Vagina (tissue), 2 donors: ENCODE measurements at regions not wholly inside any gene's neighbourhood (a gene's known extent, or its start where the extent isn't known, plus 50 kb on each side); places are given as distances from the start of the nearest gene placed in this dataset.
"Not testable (repeated sequence)": the region's sequence is repeated elsewhere in the genome, so short reads cannot be mapped to it uniquely, and the experiment has no call there.

ENCODE experiments used
- CTCF ChIP-seq, 3 experiments: fragments of 450-650 bp in 2 of 3; fragments of 200-600 bp in 1 of 3; sonication (generic) in 1 of 3; IDR thresholded peaks; one replicate each; pipeline ENCODE4 v1.5.1; 2017 to 2019; ENCODE audit warnings: antibody characterized with exemption in 3 of 3, mild to moderate bottlenecking in 2 of 3, moderate library complexity in 2 of 3
- POLR2AphosphoS5 ChIP-seq, 2 donors: sonication (generic); formaldehyde crosslinking; IDR thresholded peaks; one replicate each; pipeline ENCODE4 v1.9.0; 2017; ENCODE audit warnings: antibody characterized with exemption in 2 of 2, mild to moderate bottlenecking in 2 of 2, low read depth in 1 of 2; ENCODE audit not compliant: insufficient read depth in 1 of 2

DNA sequence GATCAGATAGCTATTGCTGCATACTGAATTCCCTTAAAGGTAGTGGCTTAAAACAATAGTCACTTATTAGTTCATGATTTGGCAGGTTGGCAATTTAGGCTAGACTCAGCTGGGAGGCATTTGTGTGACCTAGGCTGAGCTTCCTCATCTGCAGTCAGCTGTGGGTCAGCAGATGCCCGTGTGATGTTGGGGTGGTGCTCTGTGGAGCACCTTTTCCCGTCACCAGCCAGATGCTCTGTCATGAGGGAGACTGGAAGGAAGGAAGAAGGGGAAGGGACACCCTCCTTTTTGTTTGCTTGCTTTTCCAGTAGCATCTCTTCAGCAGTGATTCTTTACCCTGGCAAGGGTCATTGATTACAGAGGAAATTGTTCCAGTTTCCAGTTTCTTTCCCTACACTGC is 99.1 kb downstream of the NPIPB5 start:
- not testable (repeated sequence) for TF ChIP-seq CTCF (IDR thresholded peaks at IDR 0.05); POLR2AphosphoS5 (IDR thresholded peaks at IDR 0.05; ENCODE audit: insufficient read depth in 1 of 2, low read depth in 1 of 2)
